Nephron progenitor cell (in vitro differentiated cells): ENCODE measurements at regions not wholly inside any gene's neighbourhood (a gene's known extent, or its start where the extent isn't known, plus 50 kb on each side); places are given as distances from the start of the nearest gene placed in this dataset.

Experiments used
- DNase-seq: peaks from one replicate; pipeline ENCODE4 v3.0.0; 2021
- H3K27ac Mint-ChIP-seq: 2 replicates; pipeline ENCODE4 v1.8.0; 2021; ENCODE audit warnings: mild to moderate bottlenecking, moderate library complexity, mixed read lengths
- H3K27me3 Mint-ChIP-seq: 2 replicates; pipeline ENCODE4 v1.8.0; 2021; ENCODE audit warnings: mild to moderate bottlenecking, low read depth, mixed read lengths; ENCODE audit not compliant: poor library complexity
- H3K36me3 Mint-ChIP-seq: 2 replicates; pipeline ENCODE4 v1.8.0; 2021; ENCODE audit warnings: low read depth, mixed read lengths
- H3K4me1 Mint-ChIP-seq: 2 replicates; pipeline ENCODE4 v1.8.0; 2021; ENCODE audit warnings: mixed read lengths
- H3K4me3 Mint-ChIP-seq: 2 replicates; pipeline ENCODE4 v1.8.0; 2021; ENCODE audit warnings: mild to moderate bottlenecking, moderate library complexity, mixed read lengths
- H3K9me3 Mint-ChIP-seq: 2 replicates; pipeline ENCODE4 v1.8.0; 2021; ENCODE audit warnings: mild to moderate bottlenecking, moderate library complexity, mixed read lengths
- CTCF ChIP-seq: fragments of 200-600 bp; sonication (generic); IDR thresholded peaks from 2 replicates; pipeline ENCODE4 v1.5.0; 2021; ENCODE audit warnings: antibody characterized with exemption

- Mint-ChIP-seq H3K27ac (no peak overlapping the region), H3K4me3 (no peak overlapping the region), H3K27me3 (peaks cover 5% of the 10 kb centered on the region), H3K9me3 (peaks cover 15% of the 10 kb centered on the region), H3K36me3 (no peaks in the 10 kb centered on the region), H3K4me1 (no peaks in the 10 kb centered on the region)
- no peak for DNase-seq
- TF ChIP-seq CTCF: no peak
Observed at GRCh38 chr9:21653589-21653988, 148.8 kb upstream of the MTAP start.

DNA sequence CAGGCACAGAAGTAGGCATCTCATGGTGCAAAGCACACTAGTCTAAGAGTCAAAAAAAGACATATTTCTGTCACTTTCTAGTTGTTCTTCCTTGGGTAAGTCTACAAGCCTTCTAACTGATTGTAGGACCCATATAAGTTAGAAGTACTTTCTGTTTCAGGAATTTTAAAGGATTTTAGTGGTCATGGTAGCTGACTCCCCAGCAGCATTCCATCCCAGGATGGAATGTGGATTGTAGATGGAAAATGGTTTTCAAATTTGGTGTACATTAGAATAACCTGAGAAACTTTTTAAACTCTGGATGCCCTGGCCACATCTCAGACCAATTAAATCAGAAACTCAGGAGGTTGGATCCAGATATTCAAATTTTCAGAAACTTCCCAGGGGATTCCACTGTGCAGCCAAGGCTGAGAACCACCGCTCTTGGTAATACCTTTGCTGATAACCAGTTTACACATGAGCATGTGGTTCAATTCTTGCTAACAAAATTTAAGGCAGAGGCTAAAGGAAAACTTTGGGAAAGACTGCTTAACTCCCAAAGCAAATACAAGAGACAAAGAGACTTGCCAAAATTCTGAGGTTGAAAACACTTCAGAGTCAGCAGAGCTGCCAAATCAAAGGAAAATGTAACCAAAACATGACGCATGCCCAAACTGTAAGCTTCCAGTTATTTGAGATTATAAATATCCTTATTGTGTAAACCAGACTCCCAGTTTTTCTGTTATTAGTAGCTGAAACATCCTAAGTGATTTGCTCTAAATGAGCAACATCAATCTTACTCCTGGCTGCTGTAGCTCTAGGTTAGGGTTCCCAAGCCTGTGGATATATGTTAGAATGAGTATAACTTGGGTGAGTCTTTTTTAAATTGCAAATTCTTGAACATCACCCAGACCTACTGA lies 145.4 kb upstream of the MTAP start:
- Mint-ChIP-seq H3K27me3 (peaks cover 4% of the 10 kb centered on the region), H3K4me3 (no peak overlapping the region), H3K36me3 (no peaks in the 10 kb centered on the region), H3K4me1 (no peaks in the 10 kb centered on the region), H3K9me3 (no peaks in the 10 kb centered on the region), H3K27ac (no peak overlapping the region)
- no peak for TF ChIP-seq CTCF
- no peak for DNase-seq

GRCh38 chr9:21657966-21658667 lies 144.3 kb upstream of the MTAP start:
- DNase-seq: no peak
- Mint-ChIP-seq H3K27me3 (no peaks in the 10 kb centered on the region), H3K27ac (no peak overlapping the region), H3K4me3 (no peak overlapping the region), H3K9me3 (no peaks in the 10 kb centered on the region), H3K36me3 (no peaks in the 10 kb centered on the region), H3K4me1 (no peaks in the 10 kb centered on the region)
- no peak for TF ChIP-seq CTCF

GRCh38 chr9:21660976-21661375 lies 141.5 kb upstream of the MTAP start:
- no peak for TF ChIP-seq CTCF
- Mint-ChIP-seq H3K27me3 (peaks cover 2% of the 10 kb centered on the region), H3K4me3 (no peak overlapping the region), H3K27ac (no peak overlapping the region), H3K4me1 (no peaks in the 10 kb centered on the region), H3K36me3 (no peaks in the 10 kb centered on the region), H3K9me3 (no peaks in the 10 kb centered on the region)
- no peak for DNase-seq

DNA sequence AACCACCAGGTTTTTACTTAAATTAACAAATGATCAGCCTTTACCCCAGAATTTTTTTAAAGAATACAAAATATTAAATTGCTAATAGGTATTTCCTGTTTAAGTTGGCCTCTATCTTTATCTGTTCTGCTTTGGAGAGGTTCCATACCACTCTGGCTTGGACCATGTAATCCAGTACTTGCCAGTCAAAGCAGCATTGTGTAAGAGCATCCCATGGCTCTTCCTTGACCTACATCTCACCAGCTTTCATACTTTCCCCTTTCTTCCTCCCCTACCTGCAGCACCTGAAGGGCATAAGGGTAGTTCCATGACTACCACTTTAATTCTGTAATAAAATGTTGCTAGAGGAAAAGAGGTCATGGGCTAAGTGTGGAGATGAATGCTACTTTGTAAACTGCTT lies 140.8 kb upstream of the MTAP start:
- no peak overlapping the region for H3K4me3 Mint-ChIP-seq
- no peaks in the 10 kb centered on the region for H3K9me3 Mint-ChIP-seq
- H3K27ac Mint-ChIP-seq: no peak overlapping the region
- H3K4me1 Mint-ChIP-seq: no peaks in the 10 kb centered on the region
- no peak for DNase-seq
- H3K27me3 Mint-ChIP-seq: peaks cover 2% of the 10 kb centered on the region
- H3K36me3 Mint-ChIP-seq: no peaks in the 10 kb centered on the region
- TF ChIP-seq CTCF: no peak
